ENCODE measurements at regions not wholly inside any gene's neighbourhood (a gene's known extent, or its start where the extent isn't known, plus 50 kb on each side); places are given as distances from the start of the nearest gene placed in this dataset.

GRCh38 chr15:70521576-70522322 is 241.6 kb downstream of the UACA start:
- TF ChIP-seq CTCF (IDR thresholded peaks at IDR 0.05; ENCODE audit: control extremely low read depth in 1 of 3, insufficient read depth in 1 of 3, low read depth in 1 of 3, low read length in 3 of 3), result no peak
- no peak for TF ChIP-seq ZNF274 (IDR thresholded peaks at IDR 0.05; ENCODE audit: borderline replicate concordance, extremely low read depth, low read length)
- TF ChIP-seq ATF2 (IDR thresholded peaks at IDR 0.05; ENCODE audit: low read length), result no peak
- TF ChIP-seq MAX (IDR thresholded peaks at IDR 0.05), result no peak

Measured in H1 (cell line).